ENCODE measurements at regions not wholly inside any gene's neighbourhood (a gene's known extent, or its start where the extent isn't known, plus 50 kb on each side); places are given as distances from the start of the nearest gene placed in this dataset.

- no peak for TF ChIP-seq CBX3 (IDR thresholded peaks at IDR 0.05; ENCODE audit: borderline replicate concordance, low read depth)
- no peak for TF ChIP-seq ZBTB11 (CRISPR knock-in tag; IDR thresholded peaks at IDR 0.05)
- TF ChIP-seq WRNIP1 (IDR thresholded peaks at IDR 0.05; ENCODE audit: borderline replicate concordance, low read depth, low read length), result no peak
- TF ChIP-seq MEF2B (IDR thresholded peaks at IDR 0.05; ENCODE audit: partially characterized antibody, poor library complexity, severe bottlenecking), result no peak
- no peak for TF ChIP-seq TAF1 (IDR thresholded peaks at IDR 0.05; ENCODE audit: borderline replicate concordance, low read depth, low read length)
- no peak for TF ChIP-seq ZBTB40 (IDR thresholded peaks at IDR 0.05; ENCODE audit: borderline replicate concordance)
- TF ChIP-seq NRF1 (conservative IDR thresholded peaks at IDR 0.05; ENCODE audit: low read depth, low read length), result no peak
- no peak for TF ChIP-seq MTA2 (IDR thresholded peaks at IDR 0.05; ENCODE audit: low read depth)
- no peak for TF ChIP-seq RELA (IDR thresholded peaks at IDR 0.05; ENCODE audit: borderline replicate concordance, partially characterized antibody)
- ChIA-PET RAD21 (ENCODE audit: unreplicated experiment) (no interaction called here), POLR2A (no interaction called here), SMC1A (ENCODE audit: uncharacterized antibody, unreplicated experiment) (no interaction called here), CTCF (no interaction called here)
- ATAC-seq, result no peak
- Histone ChIP-seq H3K4me3 (no peak overlapping the region), H3K27me3 (replicated peaks in 1 of 2; ENCODE audit: control insufficient read depth in 2 of 2, insufficient read depth in 2 of 2, low read length in 1 of 2) (no peaks in the 10 kb centered on the region), H3K4me1 (ENCODE audit: control insufficient read depth, insufficient read depth, low read length) (no peaks in the 10 kb centered on the region), H3K27ac (ENCODE audit: control insufficient read depth, insufficient read depth) (no peak overlapping the region), H4K20me1 (ENCODE audit: control insufficient read depth, insufficient read depth) (no peaks in the 10 kb centered on the region), H3K9me3 (replicated peaks; ENCODE audit: control insufficient read depth, insufficient read depth, low read length) (no peaks in the 10 kb centered on the region), H3K36me3 (ENCODE audit: control insufficient read depth in 2 of 2, insufficient read depth in 2 of 2, low read length in 1 of 2) (no peaks in the 10 kb centered on the region), H3K4me2 (ENCODE audit: control insufficient read depth, insufficient read depth) (no peak overlapping the region), H3K79me2 (ENCODE audit: control insufficient read depth, insufficient read depth, low read length) (no peaks in the 10 kb centered on the region), H3K9ac (ENCODE audit: control insufficient read depth, insufficient read depth, low read length) (no peak overlapping the region), H2AFZ (ENCODE audit: control insufficient read depth, low read depth, low read length) (no peak overlapping the region)
- DNase-seq (ENCODE audit: low read depth, low spot score), result no peak
- no peak for FAIRE-seq
- intact Hi-C loops (cut with micrococcal nuclease; ENCODE audit: unreplicated experiment), result no loop called here
- in situ Hi-C loops (cut with MboI), result no loop called here
- no TSS peak for BruUV-seq (replicated peaks)
These were observed 221.3 kb upstream of the CRIM1 start for GRCh38 chr2:36134281-36134680.

Data from GM12878 (cell line).